ENCODE measurements at regions not wholly inside any gene's neighbourhood (a gene's known extent, or its start where the extent isn't known, plus 50 kb on each side); places are given as distances from the start of the nearest gene placed in this dataset.

DNA sequence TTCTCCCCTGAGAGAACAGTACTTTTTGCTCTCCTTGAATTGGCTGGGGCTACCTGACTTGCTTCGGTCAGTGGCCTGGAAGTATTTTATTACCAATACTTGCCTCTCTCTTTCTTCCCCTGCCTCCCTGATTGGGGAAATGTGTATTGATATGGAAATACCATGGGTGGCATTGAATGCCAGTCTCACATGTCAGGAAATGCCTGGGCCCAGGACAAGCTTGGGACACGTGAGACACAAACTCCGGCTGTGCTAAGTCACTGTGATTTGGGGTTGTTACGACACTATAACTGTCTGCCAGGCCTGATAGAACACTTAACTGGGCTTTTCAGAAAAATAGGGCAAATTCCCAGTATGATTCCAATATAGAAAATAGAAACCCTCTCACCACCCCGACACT, 238.3 kb downstream of the GADD45G start:
- intact Hi-C loops (cut with DNase I): no loop called here
- Histone ChIP-seq H3K27me3 (ENCODE audit: control insufficient read depth in 1 of 2, insufficient read depth in 2 of 2, low read length in 1 of 2) (no peaks in the 10 kb centered on the region), H3K4me3 (ENCODE audit: low read length in 2 of 2) (no peak overlapping the region), H3K4me1 (ENCODE audit: control insufficient read depth in 1 of 2, insufficient read depth in 2 of 2, low read length in 2 of 2) (no peaks in the 10 kb centered on the region), H3K27ac (ENCODE audit: low read depth in 1 of 2, low read length in 2 of 2) (no peak overlapping the region), H3K36me3 (ENCODE audit: control insufficient read depth in 1 of 2, insufficient read depth in 2 of 2, low read length in 1 of 2) (no peaks in the 10 kb centered on the region), H3K9me3 (ENCODE audit: control insufficient read depth, low read length) (no peaks in the 10 kb centered on the region)
- 97 to 98% methylated on average over 5 of the region's 5 CpGs for WGBS, 2 donors
- ATAC-seq (ENCODE audit: low FRiP score): no peak
- no peak for DNase-seq

DNA sequence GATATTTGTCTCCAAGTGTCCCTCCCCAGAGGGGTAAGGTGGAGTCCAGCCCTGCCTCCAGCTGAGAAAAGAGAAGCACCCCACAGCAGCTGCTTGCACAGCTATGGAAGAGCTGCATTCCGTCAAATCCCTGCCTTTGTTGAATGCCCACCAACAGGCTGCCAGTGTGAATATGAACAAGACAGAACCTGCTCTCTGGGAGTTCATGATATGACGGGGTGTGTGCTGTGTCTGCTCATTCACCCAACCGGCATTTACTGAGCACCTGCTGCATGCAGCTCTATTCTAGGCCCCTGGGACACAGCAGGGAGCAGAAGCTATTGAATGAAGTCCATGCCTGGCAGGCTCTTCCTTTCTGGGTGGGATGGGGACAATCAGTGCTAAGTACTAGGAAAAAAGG, 238.8 kb downstream of the GADD45G start:
- ATAC-seq (ENCODE audit: low FRiP score): no peak
- no peaks in the 10 kb centered on the region for H3K4me1 ChIP-seq (ENCODE audit: control insufficient read depth in 1 of 2, insufficient read depth in 2 of 2, low read length in 2 of 2)
- WGBS, 2 donors: 97 to 98% methylated on average over 3 of the region's 3 CpGs
- H3K4me3 ChIP-seq (ENCODE audit: low read length in 2 of 2): no peak overlapping the region
- no peak overlapping the region for H3K27ac ChIP-seq (ENCODE audit: low read depth in 1 of 2, low read length in 2 of 2)
- no peaks in the 10 kb centered on the region for H3K27me3 ChIP-seq (ENCODE audit: control insufficient read depth in 1 of 2, insufficient read depth in 2 of 2, low read length in 1 of 2)
- DNase-seq: no peak
- no peaks in the 10 kb centered on the region for H3K9me3 ChIP-seq (ENCODE audit: control insufficient read depth, low read length)
- no peaks in the 10 kb centered on the region for H3K36me3 ChIP-seq (ENCODE audit: control insufficient read depth in 1 of 2, insufficient read depth in 2 of 2, low read length in 1 of 2)
- intact Hi-C loops (cut with DNase I): no loop called here

DNA sequence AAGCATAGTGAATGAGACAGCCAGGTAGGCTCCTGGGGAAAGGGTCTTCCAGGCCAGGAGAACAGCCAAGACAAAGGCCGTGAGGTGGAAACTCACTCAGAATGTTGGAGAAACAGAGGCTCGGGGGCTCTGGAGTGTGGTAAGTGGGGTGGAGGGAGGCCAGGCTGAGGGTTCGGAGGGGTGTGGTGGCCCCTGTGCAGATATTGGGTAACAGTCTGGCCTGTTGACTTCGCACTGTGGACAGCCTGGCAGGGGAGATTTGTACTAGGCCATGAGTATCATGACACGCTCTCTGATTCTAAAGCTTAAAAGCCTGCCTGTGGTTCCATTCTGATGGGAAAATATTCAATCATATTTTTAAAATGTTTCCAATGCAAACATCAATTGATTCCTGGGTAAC, 239.3 kb downstream of the GADD45G start:
- intact Hi-C loops (cut with DNase I): no loop called here
- H3K36me3 ChIP-seq (ENCODE audit: control insufficient read depth in 1 of 2, insufficient read depth in 2 of 2, low read length in 1 of 2): no peaks in the 10 kb centered on the region
- H3K27ac ChIP-seq (ENCODE audit: low read depth in 1 of 2, low read length in 2 of 2): no peak overlapping the region
- H3K4me3 ChIP-seq (ENCODE audit: low read length in 2 of 2): no peak overlapping the region
- H3K27me3 ChIP-seq (ENCODE audit: control insufficient read depth in 1 of 2, insufficient read depth in 2 of 2, low read length in 1 of 2): no peaks in the 10 kb centered on the region
- ATAC-seq (ENCODE audit: low FRiP score): no peak
- no peaks in the 10 kb centered on the region for H3K9me3 ChIP-seq (ENCODE audit: control insufficient read depth, low read length)
- DNase-seq: no peak
- WGBS, 2 donors: 96 to 97% methylated on average over 5 of the region's 5 CpGs
- no peaks in the 10 kb centered on the region for H3K4me1 ChIP-seq (ENCODE audit: control insufficient read depth in 1 of 2, insufficient read depth in 2 of 2, low read length in 2 of 2)

DNA sequence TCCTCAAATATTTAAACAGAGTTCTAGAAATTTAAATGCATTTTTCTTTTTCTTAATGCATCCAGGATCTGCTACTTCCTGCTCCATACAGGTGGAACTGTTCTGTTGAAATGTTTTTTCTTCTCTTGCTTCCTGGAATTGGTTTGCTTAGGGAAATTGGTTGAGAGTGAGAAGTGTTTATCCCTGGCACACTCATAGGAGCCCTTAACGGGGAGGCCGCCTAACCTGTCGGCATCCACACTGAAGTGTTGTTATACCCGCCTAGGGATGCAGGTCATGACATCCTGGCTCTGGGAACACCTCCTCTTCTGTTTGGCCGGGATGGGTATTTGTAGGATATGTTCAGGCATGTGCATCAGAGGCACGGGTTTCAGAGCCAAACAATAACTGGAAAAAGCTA, 239.7 kb downstream of the GADD45G start:
- WGBS, 2 donors: 96 to 98% methylated on average over 6 of the region's 6 CpGs
- intact Hi-C loops (cut with DNase I): no loop called here
- ATAC-seq (ENCODE audit: low FRiP score) (no peak), DNase-seq (no peak)
- H3K4me3 ChIP-seq (ENCODE audit: low read length in 2 of 2): no peak overlapping the region
- no peak overlapping the region for H3K27ac ChIP-seq (ENCODE audit: low read depth in 1 of 2, low read length in 2 of 2)
- no peaks in the 10 kb centered on the region for H3K9me3 ChIP-seq (ENCODE audit: control insufficient read depth, low read length)
- H3K36me3 ChIP-seq (ENCODE audit: control insufficient read depth in 1 of 2, insufficient read depth in 2 of 2, low read length in 1 of 2): no peaks in the 10 kb centered on the region
- no peaks in the 10 kb centered on the region for H3K27me3 ChIP-seq (ENCODE audit: control insufficient read depth in 1 of 2, insufficient read depth in 2 of 2, low read length in 1 of 2)
- H3K4me1 ChIP-seq (ENCODE audit: control insufficient read depth in 1 of 2, insufficient read depth in 2 of 2, low read length in 2 of 2): no peaks in the 10 kb centered on the region

DNA sequence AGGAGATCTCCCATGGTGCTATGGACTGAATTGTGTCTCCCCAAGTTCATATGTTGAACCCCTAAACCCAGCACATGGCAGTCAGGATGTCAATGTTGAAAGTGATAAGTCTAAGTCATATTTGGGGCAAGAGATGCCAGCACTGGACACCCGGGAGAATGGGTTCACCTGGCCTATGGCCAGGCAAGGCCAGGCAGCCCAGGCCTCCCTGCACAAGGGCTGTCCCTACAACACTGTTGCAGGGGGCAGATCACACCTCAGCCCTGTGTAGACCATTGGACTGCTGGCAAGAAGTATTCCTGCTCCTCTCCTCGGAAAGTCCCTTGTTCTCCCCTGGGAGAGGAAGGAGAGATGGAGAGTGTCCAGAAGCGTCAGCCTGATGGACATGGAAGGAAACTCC, 240.5 kb downstream of the GADD45G start:
- ATAC-seq (ENCODE audit: low FRiP score): no peak
- intact Hi-C loops (cut with DNase I): no loop called here

DNA sequence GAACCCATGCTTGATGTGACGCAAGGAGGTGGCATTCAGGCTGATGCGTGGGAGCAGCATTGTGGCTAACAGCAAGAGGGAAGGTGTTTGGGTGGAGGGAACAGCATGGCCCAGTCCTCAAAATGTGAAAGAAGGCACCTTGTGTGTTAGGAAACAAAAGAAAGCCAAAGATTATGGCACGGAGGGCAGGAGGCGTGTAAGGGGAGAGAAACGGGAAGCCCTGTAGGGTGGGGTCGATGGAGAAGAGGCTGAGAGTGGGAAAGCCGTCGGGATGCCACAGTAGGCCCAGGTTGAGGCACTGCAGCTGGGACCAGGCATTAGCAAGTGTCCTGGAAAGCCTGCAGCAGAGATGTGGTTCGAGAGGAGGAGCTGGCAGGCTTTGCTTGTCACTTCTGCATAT, 241.1 kb downstream of the GADD45G start:
- Histone ChIP-seq H3K4me1 (ENCODE audit: control insufficient read depth in 1 of 2, insufficient read depth in 2 of 2, low read length in 2 of 2) (no peaks in the 10 kb centered on the region), H3K9me3 (ENCODE audit: control insufficient read depth, low read length) (no peaks in the 10 kb centered on the region), H3K36me3 (ENCODE audit: control insufficient read depth in 1 of 2, insufficient read depth in 2 of 2, low read length in 1 of 2) (no peaks in the 10 kb centered on the region), H3K4me3 (ENCODE audit: low read length in 2 of 2) (no peak overlapping the region), H3K27ac (ENCODE audit: low read depth in 1 of 2, low read length in 2 of 2) (no peak overlapping the region), H3K27me3 (ENCODE audit: control insufficient read depth in 1 of 2, insufficient read depth in 2 of 2, low read length in 1 of 2) (no peaks in the 10 kb centered on the region)
- no peak for ATAC-seq (ENCODE audit: low FRiP score)
- intact Hi-C loops (cut with DNase I): no loop called here
- 95 to 97% methylated on average over 9 of the region's 9 CpGs for WGBS, 2 donors
- no peak for DNase-seq

More for the DNA sequence above, 240.5 kb downstream of the GADD45G start:
- no peak overlapping the region for H3K27ac ChIP-seq (ENCODE audit: low read depth in 1 of 2, low read length in 2 of 2)
- DNase-seq: no peak
- 70 to 74% methylated on average over 3 of the region's 3 CpGs for WGBS, 2 donors
- no peaks in the 10 kb centered on the region for H3K27me3 ChIP-seq (ENCODE audit: control insufficient read depth in 1 of 2, insufficient read depth in 2 of 2, low read length in 1 of 2)
- H3K36me3 ChIP-seq (ENCODE audit: control insufficient read depth in 1 of 2, insufficient read depth in 2 of 2, low read length in 1 of 2): no peaks in the 10 kb centered on the region
- no peak overlapping the region for H3K4me3 ChIP-seq (ENCODE audit: low read length in 2 of 2)
- no peaks in the 10 kb centered on the region for H3K9me3 ChIP-seq (ENCODE audit: control insufficient read depth, low read length)
- no peaks in the 10 kb centered on the region for H3K4me1 ChIP-seq (ENCODE audit: control insufficient read depth in 1 of 2, insufficient read depth in 2 of 2, low read length in 2 of 2)

DNA sequence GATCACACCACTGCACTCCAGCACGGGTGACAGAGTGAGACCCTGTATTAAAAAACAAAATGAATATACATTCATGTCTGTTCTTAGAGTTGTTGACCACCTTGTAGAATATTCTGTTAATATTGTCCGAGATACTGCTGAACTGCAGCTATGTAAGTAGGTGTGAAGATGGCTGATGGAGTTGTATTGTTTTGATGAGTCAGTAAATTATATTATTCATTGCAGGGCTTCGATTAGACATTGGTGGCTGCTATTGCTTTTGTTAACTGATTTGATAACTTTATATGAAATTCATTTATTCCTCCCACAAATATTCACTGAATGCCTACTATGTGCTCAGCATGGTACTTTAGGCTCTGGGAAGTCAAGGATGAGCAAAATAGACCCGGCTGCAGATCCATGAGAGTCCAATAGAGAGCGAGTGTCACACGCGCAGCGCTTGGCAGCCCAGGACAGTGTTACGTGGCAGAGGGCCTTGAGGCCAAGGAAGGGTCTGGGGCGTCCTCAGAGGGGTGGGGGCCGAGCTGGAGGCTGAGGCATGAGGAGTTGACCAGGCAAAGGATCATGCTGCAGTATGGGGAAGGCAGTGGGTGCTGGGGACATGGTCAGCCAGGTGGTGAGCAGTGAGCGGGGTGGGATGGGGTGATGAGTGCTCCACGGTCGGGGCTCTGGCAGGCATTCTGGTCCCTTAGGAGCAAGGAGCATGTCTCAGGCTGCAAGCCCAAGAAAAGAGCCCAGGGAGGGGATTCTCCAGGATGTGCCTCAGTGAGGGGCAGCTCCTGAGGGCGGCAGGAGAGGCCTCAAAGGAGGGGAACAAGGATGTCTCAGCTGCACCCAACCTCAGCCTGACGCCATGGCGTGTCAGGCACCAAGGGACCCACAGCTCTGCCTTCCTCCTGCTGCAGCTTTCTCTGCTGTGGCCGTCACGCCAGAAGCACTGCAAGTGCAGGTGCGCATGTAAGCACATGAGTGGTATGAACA, 243.5 kb downstream of the GADD45G start:
- DNase-seq: no peak
- no peak for ATAC-seq (ENCODE audit: low FRiP score)
- 90 to 94% methylated on average over 20 of the region's 20 CpGs for WGBS, 2 donors

DNA sequence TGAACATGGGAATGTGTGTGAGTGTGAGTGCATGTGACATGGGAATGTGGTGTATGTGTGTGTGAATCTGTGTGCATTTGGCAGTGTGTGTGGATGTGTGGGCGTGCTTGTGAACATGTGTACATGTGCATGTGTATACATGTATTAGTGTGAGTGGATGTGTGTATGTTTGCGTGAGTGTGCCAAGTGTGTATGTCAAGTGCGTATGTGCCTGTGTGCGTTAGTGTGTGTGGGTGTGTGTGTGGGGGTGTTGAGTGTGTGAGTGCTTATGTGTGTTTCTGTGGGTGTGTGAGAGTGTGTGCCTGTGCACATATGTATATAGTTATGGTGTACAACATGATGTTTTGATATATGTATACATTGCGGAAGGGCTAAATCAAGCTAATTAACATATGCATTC, 244.3 kb downstream of the GADD45G start:
- Histone ChIP-seq H3K27ac (ENCODE audit: low read depth in 1 of 2, low read length in 2 of 2) (no peak overlapping the region), H3K36me3 (ENCODE audit: control insufficient read depth in 1 of 2, insufficient read depth in 2 of 2, low read length in 1 of 2) (no peaks in the 10 kb centered on the region), H3K9me3 (ENCODE audit: control insufficient read depth, low read length) (no peaks in the 10 kb centered on the region), H3K4me1 (ENCODE audit: control insufficient read depth in 1 of 2, insufficient read depth in 2 of 2, low read length in 2 of 2) (no peaks in the 10 kb centered on the region), H3K4me3 (ENCODE audit: low read length in 2 of 2) (no peak overlapping the region), H3K27me3 (ENCODE audit: control insufficient read depth in 1 of 2, insufficient read depth in 2 of 2, low read length in 1 of 2) (no peaks in the 10 kb centered on the region)
- ATAC-seq (ENCODE audit: low FRiP score): no peak
- 88 to 89% methylated on average over 5 of the region's 5 CpGs for WGBS, 2 donors
- intact Hi-C loops (cut with DNase I): no loop called here
- DNase-seq: no peak

More for the DNA sequence above, 243.5 kb downstream of the GADD45G start:
- H3K27me3 ChIP-seq (ENCODE audit: control insufficient read depth in 1 of 2, insufficient read depth in 2 of 2, low read length in 1 of 2): no peaks in the 10 kb centered on the region
- no peak overlapping the region for H3K27ac ChIP-seq (ENCODE audit: low read depth in 1 of 2, low read length in 2 of 2)
- no peaks in the 10 kb centered on the region for H3K4me1 ChIP-seq (ENCODE audit: control insufficient read depth in 1 of 2, insufficient read depth in 2 of 2, low read length in 2 of 2)
- no peaks in the 10 kb centered on the region for H3K9me3 ChIP-seq (ENCODE audit: control insufficient read depth, low read length)
- intact Hi-C loops (cut with DNase I): no loop called here
- H3K4me3 ChIP-seq (ENCODE audit: low read length in 2 of 2): no peak overlapping the region
- no peaks in the 10 kb centered on the region for H3K36me3 ChIP-seq (ENCODE audit: control insufficient read depth in 1 of 2, insufficient read depth in 2 of 2, low read length in 1 of 2)

DNA sequence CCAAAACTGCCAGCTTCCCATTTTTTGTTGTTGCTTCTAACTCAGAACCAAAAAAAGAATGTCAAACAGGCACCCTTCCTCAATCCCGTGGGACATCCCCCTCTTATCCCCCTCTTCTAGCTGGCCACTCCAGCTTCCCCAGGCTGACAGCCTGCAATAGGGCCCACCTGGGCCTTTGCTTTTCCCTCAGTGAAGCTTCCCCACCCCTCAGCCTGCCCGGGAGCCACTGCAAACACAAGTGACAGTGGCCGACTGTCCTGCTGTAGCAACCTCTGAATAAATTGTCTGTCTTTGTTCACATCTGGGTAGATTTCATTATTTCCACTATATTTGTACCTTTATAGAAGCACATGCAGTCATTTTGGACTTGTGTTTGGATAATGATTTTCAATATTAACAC, 245.3 kb downstream of the GADD45G start:
- H3K36me3 ChIP-seq (ENCODE audit: control insufficient read depth in 1 of 2, insufficient read depth in 2 of 2, low read length in 1 of 2): no peaks in the 10 kb centered on the region
- H3K27ac ChIP-seq (ENCODE audit: low read depth in 1 of 2, low read length in 2 of 2): no peak overlapping the region
- 54 to 81% methylated on average over 3 of the region's 3 CpGs for WGBS, 2 donors
- intact Hi-C loops (cut with DNase I): no loop called here
- no peak for ATAC-seq (ENCODE audit: low FRiP score)
- no peak overlapping the region for H3K4me3 ChIP-seq (ENCODE audit: low read length in 2 of 2)
- no peaks in the 10 kb centered on the region for H3K9me3 ChIP-seq (ENCODE audit: control insufficient read depth, low read length)
- H3K27me3 ChIP-seq (ENCODE audit: control insufficient read depth in 1 of 2, insufficient read depth in 2 of 2, low read length in 1 of 2): no peaks in the 10 kb centered on the region
- no peaks in the 10 kb centered on the region for H3K4me1 ChIP-seq (ENCODE audit: control insufficient read depth in 1 of 2, insufficient read depth in 2 of 2, low read length in 2 of 2)
- no peak for DNase-seq
